HG03520 (cell line): ENCODE measurements at regions not wholly inside any gene's neighbourhood (a gene's known extent, or its start where the extent isn't known, plus 50 kb on each side); places are given as distances from the start of the nearest gene placed in this dataset.
"Not testable (repeated sequence)": the region's sequence is repeated elsewhere in the genome, so short reads cannot be mapped to it uniquely, and the experiment has no call there.

Experiments
- ATAC-seq: cut with Tn5 transposase; IDR thresholded peaks from one replicate; pipeline ENCODE4 v1.9.1; 2021; ENCODE audit warnings: mild to moderate bottlenecking, moderate library complexity; ENCODE audit not compliant: unreplicated experiment

- ATAC-seq: no peak
Observed at GRCh38 chr4:126924237-126924636, 708.5 kb upstream of the INTU start.

DNA sequence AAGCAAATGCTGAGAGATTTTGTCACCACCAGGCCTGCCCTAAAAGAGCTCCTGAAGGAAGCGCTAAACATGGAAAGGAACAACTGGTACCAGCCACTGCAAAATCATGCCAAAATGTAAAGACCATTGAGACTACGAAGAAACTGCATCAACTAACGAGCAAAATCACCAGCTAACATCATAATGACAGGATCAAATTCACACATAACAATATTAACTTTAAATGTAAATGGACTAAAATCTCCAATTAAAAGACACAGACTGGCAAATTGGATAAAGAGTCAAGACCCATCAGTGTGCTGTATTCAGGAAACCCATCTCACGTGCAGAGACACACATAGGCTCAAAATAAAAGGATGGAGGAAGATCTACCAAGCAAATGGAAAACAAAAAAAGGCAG lies 702.7 kb upstream of the INTU start:
- not testable (repeated sequence) for ATAC-seq

DNA sequence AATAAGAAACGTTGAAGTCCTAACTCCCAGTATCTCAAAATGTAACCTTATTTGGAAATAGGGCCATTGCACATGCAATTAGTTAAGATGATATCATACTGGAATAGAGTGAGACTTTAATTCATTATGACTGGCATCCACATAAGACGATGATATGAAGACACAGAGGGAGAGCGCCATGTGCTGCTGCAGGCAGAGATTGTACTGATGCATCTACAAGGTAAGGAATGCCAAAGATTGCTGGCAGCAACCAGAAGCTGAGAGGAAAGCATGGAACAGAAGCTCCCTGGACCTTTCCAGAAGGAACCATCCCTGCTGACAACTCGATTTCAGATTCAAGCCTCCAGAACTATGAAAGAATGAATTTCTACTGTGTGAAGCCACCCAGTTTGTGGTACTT lies 697.0 kb upstream of the INTU start:
- no peak for ATAC-seq

GRCh38 chr4:126937342-126937741 lies 695.4 kb upstream of the INTU start:
- no peak for ATAC-seq

DNA sequence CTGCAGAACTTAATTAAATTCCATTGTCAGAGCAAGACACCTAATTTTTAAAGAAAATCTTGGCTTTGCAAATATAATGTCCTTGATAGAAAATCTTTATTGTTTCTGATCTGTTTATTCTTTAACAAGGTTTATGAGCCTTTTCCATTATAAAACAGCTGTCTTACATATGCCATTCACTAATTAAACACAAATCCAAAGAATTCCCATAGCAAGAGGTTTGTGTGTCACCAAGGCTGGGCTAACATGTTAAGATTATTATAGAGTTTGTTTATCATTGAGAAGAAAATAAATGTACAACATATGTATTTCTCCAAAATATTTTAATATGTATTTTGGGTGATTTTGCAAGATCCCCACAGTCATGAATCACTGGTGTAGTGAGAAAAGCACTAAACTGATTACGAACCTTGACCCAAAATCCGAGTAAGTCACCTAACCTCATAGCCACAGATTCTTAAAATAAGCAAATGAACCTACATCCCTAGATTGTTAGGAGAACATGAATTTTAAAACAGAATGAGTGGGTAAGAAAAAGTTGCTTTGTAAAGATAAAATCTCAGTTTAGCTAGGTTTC lies 694.8 kb upstream of the INTU start:
- ATAC-seq: no peak

DNA sequence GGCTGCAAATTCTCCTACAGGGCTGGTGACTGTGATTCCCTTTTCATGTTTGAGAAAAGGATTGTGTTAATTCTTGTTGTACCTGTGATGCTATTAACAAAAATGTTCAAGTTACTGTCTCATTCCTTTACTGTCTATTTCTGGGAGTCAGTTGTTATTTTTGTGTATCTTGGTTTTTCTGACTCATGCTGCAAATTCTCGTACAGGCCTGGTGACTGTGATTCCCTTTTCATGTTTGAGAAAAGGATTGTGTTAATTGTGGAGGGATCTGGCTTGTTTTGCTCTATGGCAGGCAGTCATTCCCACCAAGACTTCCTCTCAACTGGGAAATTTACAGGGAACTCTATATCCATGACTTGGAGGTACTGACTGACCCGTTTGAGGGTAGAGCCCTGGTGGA lies 693.4 kb upstream of the INTU start:
- no peak for ATAC-seq

GRCh38 chr4:126947536-126947935 lies 685.2 kb upstream of the INTU start:
- no peak for ATAC-seq

DNA sequence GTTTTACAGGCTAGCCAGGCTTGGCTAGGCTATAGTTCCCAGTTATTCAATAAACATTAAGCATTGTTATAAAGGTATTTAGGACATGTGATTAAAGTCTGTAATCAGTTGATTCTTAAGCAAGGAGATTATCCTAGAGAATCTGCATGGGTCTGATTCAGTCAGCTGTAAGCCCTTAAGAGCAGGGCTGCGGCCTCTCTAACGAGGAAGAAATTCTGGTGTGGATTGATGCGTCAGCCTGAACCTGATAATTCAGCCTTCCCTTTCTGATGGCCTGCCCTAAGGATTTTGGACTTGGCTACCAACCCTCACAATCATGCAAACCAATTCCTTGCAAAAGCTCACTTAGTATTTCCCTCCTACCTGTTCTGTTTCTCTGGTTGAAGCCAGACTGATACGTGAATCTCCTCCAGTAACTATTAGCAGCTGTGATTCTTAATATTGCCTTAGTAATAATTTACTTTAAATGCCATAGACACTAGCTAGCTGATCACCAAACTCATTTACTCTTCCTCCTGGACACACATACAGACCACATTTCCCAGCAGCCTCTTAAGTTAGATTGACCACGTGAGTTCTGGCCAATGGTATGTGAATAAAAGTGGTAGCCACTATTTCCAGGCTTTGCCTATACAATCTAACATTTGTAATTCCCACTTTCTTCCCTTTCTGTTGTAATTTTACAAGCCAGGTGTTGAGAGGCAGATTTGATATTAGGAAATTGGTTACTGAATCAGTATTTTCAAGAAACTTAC lies 678.0 kb upstream of the INTU start:
- ATAC-seq: no peak

GRCh38 chr4:126955292-126956183 lies 677.2 kb upstream of the INTU start:
- no peak for ATAC-seq

DNA sequence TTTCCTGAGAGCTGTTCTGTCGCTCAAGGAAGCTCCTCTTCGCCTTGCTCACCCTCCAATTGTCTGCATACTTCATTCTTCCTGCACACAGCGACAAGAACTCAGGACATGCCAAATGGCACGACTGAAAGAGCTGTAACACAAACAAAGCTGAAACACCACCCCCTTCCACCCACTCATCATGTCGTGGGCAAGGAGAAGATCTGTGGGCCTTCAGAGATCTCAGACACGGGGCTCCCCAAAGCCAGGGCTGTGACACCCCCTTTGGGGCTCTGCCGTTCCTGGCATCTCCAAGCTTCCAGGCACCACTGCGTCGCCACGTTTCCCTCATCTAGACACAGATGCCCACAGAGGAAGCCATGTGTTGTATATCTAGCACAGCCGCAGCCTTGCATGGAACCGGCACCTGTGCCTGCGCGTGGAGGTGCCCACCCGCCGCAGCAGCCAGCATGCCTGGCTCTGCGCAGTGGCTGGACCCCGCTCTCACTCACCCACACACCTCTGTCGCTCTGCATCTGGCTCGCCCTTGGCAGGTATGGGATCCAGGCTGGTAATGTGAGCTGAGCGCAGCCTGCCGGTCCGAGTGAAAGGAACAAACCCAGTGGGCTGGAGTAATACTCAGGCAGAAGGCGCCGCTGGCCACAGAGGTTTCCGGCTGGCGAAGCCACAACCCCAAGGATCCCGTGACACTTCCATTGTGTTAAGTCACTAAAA lies 676.4 kb upstream of the INTU start:
- ATAC-seq: no peak

DNA sequence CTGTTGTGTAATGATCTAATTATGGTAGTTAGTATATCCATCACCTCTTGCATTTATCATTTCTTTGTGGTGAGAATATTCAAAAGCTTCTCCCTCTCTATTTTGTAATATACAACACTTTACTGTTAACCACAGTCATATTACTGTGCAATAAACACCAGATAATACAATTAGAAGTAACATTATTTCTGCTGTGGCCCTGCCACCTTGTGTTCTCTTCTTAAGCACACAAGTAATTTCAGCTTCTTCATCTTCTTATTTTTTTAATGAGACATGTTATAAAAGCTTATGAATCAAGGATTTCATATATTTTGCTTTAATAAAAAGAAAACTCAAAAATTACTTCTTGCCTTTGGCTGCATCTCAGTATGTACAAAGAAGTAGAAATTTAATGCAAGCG lies 675.2 kb upstream of the INTU start:
- no peak for ATAC-seq

DNA sequence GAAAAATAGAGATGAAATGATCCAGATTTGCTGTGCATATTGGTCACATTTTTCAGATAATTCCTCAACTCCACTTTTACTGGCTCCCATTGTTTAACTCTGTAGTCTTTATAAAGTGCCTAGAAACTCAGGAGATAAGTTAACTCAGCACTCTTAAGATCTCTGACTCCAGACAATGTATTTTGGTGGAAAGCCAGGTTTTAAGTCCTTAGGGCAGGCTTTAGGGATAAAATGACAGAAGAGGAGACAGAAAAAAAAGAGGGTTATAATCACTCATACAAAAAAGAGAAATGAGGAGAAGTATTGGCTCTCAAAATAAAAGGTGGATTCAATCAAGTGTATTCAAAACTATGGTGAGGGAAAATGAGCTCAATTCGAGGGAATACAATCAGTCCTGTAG lies 674.8 kb upstream of the INTU start:
- no peak for ATAC-seq

- no peak for ATAC-seq
Observed at GRCh38 chr4:126958482-126958881, 674.3 kb upstream of the INTU start.

- ATAC-seq: no peak
Observed at GRCh38 chr4:126959056-126959745, 673.6 kb upstream of the INTU start.

DNA sequence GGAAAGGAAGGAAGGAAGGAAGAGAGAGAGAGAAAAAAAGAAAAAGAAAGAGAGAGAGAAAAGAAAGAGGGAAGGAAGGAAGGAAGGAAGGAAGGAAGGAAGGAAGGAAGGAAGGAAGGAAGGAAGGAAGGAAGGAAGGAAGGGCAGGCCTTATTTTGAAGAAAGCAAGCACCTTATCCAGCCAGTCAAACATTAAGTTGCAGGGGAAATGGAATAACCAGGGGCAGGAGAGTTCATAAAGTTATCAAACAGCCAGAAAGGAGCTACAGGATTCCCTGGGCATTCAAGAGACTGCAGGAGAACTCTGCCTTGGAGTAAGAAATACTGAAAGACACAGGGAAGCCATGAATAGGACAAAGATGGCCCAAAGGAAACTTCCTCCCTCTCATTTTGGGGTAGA lies 672.0 kb upstream of the INTU start:
- ATAC-seq: no peak

- no peak for ATAC-seq
Observed at GRCh38 chr4:126961661-126962060, 671.1 kb upstream of the INTU start.

DNA sequence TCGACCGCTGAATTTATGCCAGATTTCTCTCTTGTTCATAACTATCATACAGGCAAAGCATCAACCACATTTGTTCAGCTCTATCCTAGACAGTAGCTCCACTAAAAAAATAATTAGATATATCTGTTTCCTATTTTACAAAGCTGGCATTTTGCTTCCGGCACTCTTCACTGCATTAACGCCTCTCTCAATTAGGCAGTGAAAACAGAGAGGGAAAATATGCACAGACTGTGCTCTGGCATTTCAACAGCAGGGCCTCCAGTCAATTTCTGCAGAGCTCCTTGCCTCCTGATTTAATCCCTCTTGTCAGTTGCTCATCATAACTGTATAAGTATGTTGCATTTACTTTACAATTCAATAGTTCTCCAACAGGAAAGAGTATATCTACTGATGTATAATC lies 666.9 kb upstream of the INTU start:
- no peak for ATAC-seq

GRCh38 chr4:126969360-126970235 lies 663.2 kb upstream of the INTU start:
- ATAC-seq: no peak

DNA sequence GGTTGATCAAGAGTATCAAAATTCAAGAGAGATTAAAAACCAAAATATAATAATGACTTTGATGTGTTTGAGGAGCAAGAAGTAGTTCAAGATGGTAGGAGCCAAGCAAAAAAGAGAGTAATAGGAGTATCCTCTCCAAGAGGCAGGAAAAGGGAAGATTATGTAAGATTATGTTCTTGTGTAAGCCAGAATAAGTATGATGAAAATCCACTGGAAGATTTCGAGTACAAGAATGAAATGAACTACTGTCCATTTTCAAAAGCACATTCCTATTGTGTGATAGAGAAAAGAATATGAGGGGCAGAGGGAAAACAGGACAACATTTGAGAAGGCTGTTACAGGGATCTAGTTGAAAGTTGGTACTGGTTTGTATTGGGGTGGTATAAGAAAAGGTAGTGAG lies 659.6 kb upstream of the INTU start:
- ATAC-seq: no peak
